OCI-LY1 (cell line): ENCODE measurements at regions not wholly inside any gene's neighbourhood (a gene's known extent, or its start where the extent isn't known, plus 50 kb on each side); places are given as distances from the start of the nearest gene placed in this dataset.

Experiments
- H2AFZ ChIP-seq: fragments of 200-600 bp; sonication (generic), shearing (Covaris generic); 2 replicates; pipeline ENCODE4 v1.6.0; 2014; ENCODE audit warnings: antibody characterized with exemption, mild to moderate bottlenecking, low read length
- H3F3A ChIP-seq: fragments of 200-600 bp; sonication (generic), shearing (Covaris generic); 2 replicates; pipeline ENCODE4 v1.6.0; 2014; ENCODE audit warnings: mild to moderate bottlenecking, antibody characterized with exemption, low read length, moderate library complexity; ENCODE audit not compliant: insufficient read depth
- H3K27ac ChIP-seq: fragments of 200-600 bp; sonication (generic); 2 replicates; pipeline ENCODE4 v1.5.1; 2014; ENCODE audit warnings: low read length, mixed run types, mild to moderate bottlenecking, low read depth; ENCODE audit not compliant: poor library complexity, severe bottlenecking
- H3K27me3 ChIP-seq: fragments of 200-600 bp; sonication (generic); 2 replicates; pipeline ENCODE4 v1.6.0; 2014; ENCODE audit warnings: antibody characterized with exemption, mild to moderate bottlenecking, low read length, moderate library complexity; ENCODE audit not compliant: insufficient read depth
- H3K36me3 ChIP-seq: fragments of 200-600 bp; sonication (generic); 2 replicates; pipeline ENCODE4 v1.6.1; 2014; ENCODE audit warnings: mild to moderate bottlenecking, antibody characterized with exemption, low read length, moderate library complexity, mixed read lengths; ENCODE audit not compliant: insufficient read depth
- H3K4me1 ChIP-seq: fragments of 200-600 bp; sonication (generic); 2 replicates; pipeline ENCODE4 v1.5.1; 2014; ENCODE audit warnings: mild to moderate bottlenecking, low read length, moderate library complexity; ENCODE audit not compliant: insufficient read depth, severe bottlenecking
- H3K4me2 ChIP-seq: fragments of 200-600 bp; sonication (generic), shearing (Covaris generic); 2 replicates; pipeline ENCODE4 v1.6.1; 2014; ENCODE audit warnings: low read length
- H3K4me3 ChIP-seq: fragments of 200-600 bp; sonication (generic); 2 replicates; pipeline ENCODE4 v1.5.1; 2014; ENCODE audit warnings: low read length, low read depth, mild to moderate bottlenecking, mixed read lengths; ENCODE audit not compliant: poor library complexity, severe bottlenecking
- H3K79me2 ChIP-seq: fragments of 200-600 bp; shearing (Covaris generic); 2 replicates; pipeline ENCODE4 v1.6.1; 2016; ENCODE audit warnings: mixed run types, low read length, mixed read lengths; ENCODE audit not compliant: insufficient read depth
- H3K9ac ChIP-seq: fragments of 200-600 bp; sonication (generic), shearing (Covaris generic); 2 replicates; pipeline ENCODE4 v1.6.1; 2014; ENCODE audit warnings: mild to moderate bottlenecking, low read length, mixed read lengths
- H3K9me2 ChIP-seq: fragments of 200-600 bp; sonication (generic), shearing (Covaris generic); 2 replicates; pipeline ENCODE4 v1.6.1; 2014; ENCODE audit warnings: low read depth, mild to moderate bottlenecking, low read length, mixed read lengths
- H3K9me3 ChIP-seq: fragments of 200-600 bp; shearing (Covaris generic); 2 replicates; pipeline ENCODE4 v1.6.1; 2014; ENCODE audit warnings: low read length, mixed read lengths
- H4K20me1 ChIP-seq: fragments of 200-600 bp; sonication (generic), shearing (Covaris generic); 2 replicates; pipeline ENCODE4 v1.6.0; 2016; ENCODE audit warnings: mild to moderate bottlenecking, low read length; ENCODE audit not compliant: insufficient read depth
- CTCF ChIP-seq: fragments of 200-600 bp; sonication (generic), shearing (Covaris generic); IDR thresholded peaks from 2 replicates; pipeline ENCODE4 v1.5.1; 2017; ENCODE audit warnings: mild to moderate bottlenecking, antibody characterized with exemption, low read length, moderate library complexity, mixed read lengths
- EZH2 ChIP-seq: fragments of 200-600 bp; sonication (generic), shearing (Covaris generic); IDR thresholded peaks from 2 replicates; pipeline ENCODE4 v1.8.0; 2017; ENCODE audit warnings: borderline replicate concordance, mixed run types, mild to moderate bottlenecking, antibody characterized with exemption, low read length, moderate library complexity, mixed read lengths

GRCh38 chr9:21570643-21571275, 88.6 kb upstream of the IFNE start:
- Histone ChIP-seq H3K4me3 (no peak overlapping the region), H3K36me3 (no peaks in the 10 kb centered on the region), H3K27ac (no peak overlapping the region), H3F3A (no peaks in the 10 kb centered on the region), H3K9me2 (no peaks in the 10 kb centered on the region), H3K4me2 (no peak overlapping the region), H3K27me3 (no peaks in the 10 kb centered on the region), H3K4me1 (no peaks in the 10 kb centered on the region), H3K9ac (no peak overlapping the region), H3K9me3 (no peaks in the 10 kb centered on the region), H3K79me2 (no peaks in the 10 kb centered on the region), H4K20me1 (no peaks in the 10 kb centered on the region), H2AFZ (no peak overlapping the region)
- TF ChIP-seq EZH2 (no peak), CTCF (no peak)

GRCh38 chr9:21574261-21574660, 92.1 kb upstream of the IFNE start:
- no peak overlapping the region for H3K4me3 ChIP-seq
- H3K4me1 ChIP-seq: no peaks in the 10 kb centered on the region
- no peaks in the 10 kb centered on the region for H3K79me2 ChIP-seq
- H3K36me3 ChIP-seq: no peaks in the 10 kb centered on the region
- H3K27ac ChIP-seq: no peak overlapping the region
- H3K27me3 ChIP-seq: no peaks in the 10 kb centered on the region
- H3K9me2 ChIP-seq: no peaks in the 10 kb centered on the region
- TF ChIP-seq EZH2 (no peak), CTCF (no peak)
- no peaks in the 10 kb centered on the region for H3K9me3 ChIP-seq
- H3K9ac ChIP-seq: no peak overlapping the region
- H2AFZ ChIP-seq: no peak overlapping the region
- no peaks in the 10 kb centered on the region for H3F3A ChIP-seq
- no peaks in the 10 kb centered on the region for H4K20me1 ChIP-seq
- no peak overlapping the region for H3K4me2 ChIP-seq

- H3F3A ChIP-seq: no peaks in the 10 kb centered on the region
Measured at GRCh38 chr9:21576331-21577189, 94.4 kb upstream of the IFNE start.

More at GRCh38 chr9:21576331-21577189, 94.4 kb upstream of the IFNE start:
- H4K20me1 ChIP-seq: no peaks in the 10 kb centered on the region
- H3K4me1 ChIP-seq: no peaks in the 10 kb centered on the region
- H3K27ac ChIP-seq: no peak overlapping the region
- no peaks in the 10 kb centered on the region for H3K27me3 ChIP-seq
- H3K36me3 ChIP-seq: no peaks in the 10 kb centered on the region
- TF ChIP-seq CTCF: no peak
- TF ChIP-seq EZH2: no peak
- no peak overlapping the region for H3K4me3 ChIP-seq
- no peak overlapping the region for H3K4me2 ChIP-seq
- H3K9ac ChIP-seq: no peak overlapping the region
- no peak overlapping the region for H2AFZ ChIP-seq
- no peaks in the 10 kb centered on the region for H3K9me3 ChIP-seq
- H3K79me2 ChIP-seq: no peaks in the 10 kb centered on the region
- no peaks in the 10 kb centered on the region for H3K9me2 ChIP-seq
